ENCODE measurements at regions not wholly inside any gene's neighbourhood (a gene's known extent, or its start where the extent isn't known, plus 50 kb on each side); places are given as distances from the start of the nearest gene placed in this dataset.

GRCh38 chr10:47187592-47187991 lies 112.4 kb upstream of the GDF10 start:
- Histone ChIP-seq H3K36me3 (ENCODE audit: insufficient read depth, low read length) (no peaks in the 10 kb centered on the region), H3F3A (ENCODE audit: insufficient read depth, low read length, poor library complexity, severe bottlenecking) (no peaks in the 10 kb centered on the region), H2AFZ (ENCODE audit: low read depth, low read length) (no peak overlapping the region), H4K20me1 (ENCODE audit: insufficient read depth) (no peaks in the 10 kb centered on the region), H3K4me2 (ENCODE audit: low read length) (no peak overlapping the region), H3K27me3 (ENCODE audit: insufficient read depth, low read depth, low read length) (no peaks in the 10 kb centered on the region), H3K9me3 (ENCODE audit: low read length) (no peaks in the 10 kb centered on the region), H3K9me2 (ENCODE audit: insufficient read depth, low read length) (no peaks in the 10 kb centered on the region), H3K27ac (ENCODE audit: low read length) (no peak overlapping the region), H3K9ac (ENCODE audit: low read length) (no peak overlapping the region), H3K79me2 (replicated peaks; ENCODE audit: insufficient read depth, low read length) (no peaks in the 10 kb centered on the region), H3K4me3 (ENCODE audit: low read length) (no peak overlapping the region)
- TF ChIP-seq EZH2 (IDR thresholded peaks at IDR 0.05; ENCODE audit: borderline replicate concordance, insufficient read depth, low read length, poor library complexity, severe bottlenecking): no peak
- TF ChIP-seq, protein P1, sequence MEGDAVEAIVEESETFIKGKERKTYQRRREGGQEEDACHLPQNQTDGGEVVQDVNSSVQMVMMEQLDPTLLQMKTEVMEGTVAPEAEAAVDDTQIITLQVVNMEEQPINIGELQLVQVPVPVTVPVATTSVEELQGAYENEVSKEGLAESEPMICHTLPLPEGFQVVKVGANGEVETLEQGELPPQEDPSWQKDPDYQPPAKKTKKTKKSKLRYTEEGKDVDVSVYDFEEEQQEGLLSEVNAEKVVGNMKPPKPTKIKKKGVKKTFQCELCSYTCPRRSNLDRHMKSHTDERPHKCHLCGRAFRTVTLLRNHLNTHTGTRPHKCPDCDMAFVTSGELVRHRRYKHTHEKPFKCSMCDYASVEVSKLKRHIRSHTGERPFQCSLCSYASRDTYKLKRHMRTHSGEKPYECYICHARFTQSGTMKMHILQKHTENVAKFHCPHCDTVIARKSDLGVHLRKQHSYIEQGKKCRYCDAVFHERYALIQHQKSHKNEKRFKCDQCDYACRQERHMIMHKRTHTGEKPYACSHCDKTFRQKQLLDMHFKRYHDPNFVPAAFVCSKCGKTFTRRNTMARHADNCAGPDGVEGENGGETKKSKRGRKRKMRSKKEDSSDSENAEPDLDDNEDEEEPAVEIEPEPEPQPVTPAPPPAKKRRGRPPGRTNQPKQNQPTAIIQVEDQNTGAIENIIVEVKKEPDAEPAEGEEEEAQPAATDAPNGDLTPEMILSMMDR (IDR thresholded peaks at IDR 0.05; ENCODE audit: poor library complexity, severe bottlenecking): no peak
- TF ChIP-seq SMC3 (conservative IDR thresholded peaks at IDR 0.05; ENCODE audit: poor library complexity): no peak
- TF ChIP-seq REST (IDR thresholded peaks at IDR 0.05; ENCODE audit: borderline replicate concordance): no peak
- TF ChIP-seq POLR2AphosphoS5 (IDR thresholded peaks at IDR 0.05): no peak
- TF ChIP-seq RAD21 (conservative IDR thresholded peaks at IDR 0.05): no peak
- TF ChIP-seq EP300 (conservative IDR thresholded peaks at IDR 0.05; ENCODE audit: poor library complexity, severe bottlenecking): no peak

DNA sequence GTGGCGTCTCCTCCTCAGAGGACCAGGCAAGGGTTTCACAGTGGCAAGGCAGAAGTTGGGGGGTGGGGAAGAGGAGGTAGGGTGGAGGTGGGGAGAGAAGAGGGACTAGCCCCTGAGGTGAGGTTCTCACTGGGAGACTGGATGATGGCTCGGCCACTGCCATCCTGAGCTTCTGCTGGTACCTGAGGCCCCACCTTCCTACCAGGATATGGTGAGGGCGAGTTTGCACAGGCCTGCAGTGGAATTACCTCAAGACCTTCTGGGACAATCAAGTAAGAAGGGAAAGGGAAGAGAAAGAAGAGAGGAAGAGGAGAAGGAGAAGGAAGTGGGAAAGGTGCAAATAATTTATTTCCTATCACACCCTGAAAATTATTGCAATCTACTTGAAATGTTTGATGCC lies 111.8 kb upstream of the GDF10 start:
- Histone ChIP-seq H3K4me3 (ENCODE audit: low read length) (no peak overlapping the region), H3K9me2 (ENCODE audit: insufficient read depth, low read length) (no peaks in the 10 kb centered on the region), H3F3A (ENCODE audit: insufficient read depth, low read length, poor library complexity, severe bottlenecking) (no peaks in the 10 kb centered on the region), H4K20me1 (ENCODE audit: insufficient read depth) (no peaks in the 10 kb centered on the region), H3K27ac (ENCODE audit: low read length) (no peak overlapping the region), H3K36me3 (ENCODE audit: insufficient read depth, low read length) (no peaks in the 10 kb centered on the region), H3K9me3 (ENCODE audit: low read length) (no peaks in the 10 kb centered on the region), H3K4me2 (ENCODE audit: low read length) (no peak overlapping the region), H3K27me3 (ENCODE audit: insufficient read depth, low read depth, low read length) (no peaks in the 10 kb centered on the region), H2AFZ (ENCODE audit: low read depth, low read length) (no peak overlapping the region), H3K9ac (ENCODE audit: low read length) (no peak overlapping the region), H3K79me2 (replicated peaks; ENCODE audit: insufficient read depth, low read length) (no peaks in the 10 kb centered on the region)
- TF ChIP-seq REST (IDR thresholded peaks at IDR 0.05; ENCODE audit: borderline replicate concordance): no peak
- no peak for TF ChIP-seq POLR2AphosphoS5 (IDR thresholded peaks at IDR 0.05)
- TF ChIP-seq, protein P1 (IDR thresholded peaks at IDR 0.05; ENCODE audit: poor library complexity, severe bottlenecking): no peak
- TF ChIP-seq SMC3 (conservative IDR thresholded peaks at IDR 0.05; ENCODE audit: poor library complexity): no peak
- no peak for TF ChIP-seq RAD21 (conservative IDR thresholded peaks at IDR 0.05)
- TF ChIP-seq MXI1 (conservative IDR thresholded peaks at IDR 0.05; ENCODE audit: poor library complexity, severe bottlenecking): no peak
- no peak for TF ChIP-seq EP300 (conservative IDR thresholded peaks at IDR 0.05; ENCODE audit: poor library complexity, severe bottlenecking)
- no peak for TF ChIP-seq EZH2 (IDR thresholded peaks at IDR 0.05; ENCODE audit: borderline replicate concordance, insufficient read depth, low read length, poor library complexity, severe bottlenecking)
- no peak for TF ChIP-seq TAF1 (IDR thresholded peaks at IDR 0.05; ENCODE audit: low read depth)

Measured in neural cell (in vitro differentiated cells).